Sigmoid colon (tissue), 4 donors: ENCODE measurements at regions not wholly inside any gene's neighbourhood (a gene's known extent, or its start where the extent isn't known, plus 50 kb on each side); places are given as distances from the start of the nearest gene placed in this dataset.

Experiments used
- CTCF ChIP-seq, 4 experiments: fragments of 450-650 bp in 3 of 4; fragments of 200-600 bp in 1 of 4; IDR thresholded peaks; one replicate each; pipeline ENCODE4 v1.5.1; 2016 to 2019; ENCODE audit warnings: antibody characterized with exemption in 4 of 4, mild to moderate bottlenecking in 3 of 4, moderate library complexity in 2 of 4
- EP300 ChIP-seq, 4 donors: sonication (generic); formaldehyde crosslinking; IDR thresholded peaks; one replicate each; pipeline ENCODE4 v1.6.1; 2017; ENCODE audit warnings: antibody characterized with exemption in 4 of 4
- POLR2A ChIP-seq, 2 donors: fragments of 450-650 bp; IDR thresholded peaks; one replicate each; pipeline ENCODE4 v1.6.1; 2016; ENCODE audit warnings: antibody characterized with exemption in 2 of 2, mild to moderate bottlenecking in 2 of 2, moderate library complexity in 2 of 2
- POLR2AphosphoS5 ChIP-seq, 4 donors: sonication (generic); formaldehyde crosslinking; IDR thresholded peaks; one replicate each; pipeline ENCODE4 v1.6.1; 2017; ENCODE audit warnings: antibody characterized with exemption in 4 of 4

- TF ChIP-seq CTCF (IDR thresholded peaks at IDR 0.05) (no peak), POLR2A (IDR thresholded peaks at IDR 0.05) (no peak), POLR2AphosphoS5 (IDR thresholded peaks at IDR 0.05) (no peak), EP300 (IDR thresholded peaks at IDR 0.05) (no peak)
These were observed 700.2 kb upstream of the PTPRD start for GRCh38 chr9:11312966-11313365.
